Suprapubic skin (tissue), 4 donors: ENCODE measurements at regions not wholly inside any gene's neighbourhood (a gene's known extent, or its start where the extent isn't known, plus 50 kb on each side); places are given as distances from the start of the nearest gene placed in this dataset.

Source experiments
- DNase-seq, 2 donors: peaks; one replicate each; pipeline ENCODE4 v3.0.0-alpha.2; 2019; ENCODE audit warnings: low spot score in 2 of 2
- H3K27ac ChIP-seq: fragments of 200-600 bp; sonication (generic); one replicate; pipeline ENCODE4 v1.5.1; 2019
- H3K27me3 ChIP-seq: fragments of 200-600 bp; sonication (generic); one replicate; pipeline ENCODE4 v1.5.1; 2019
- H3K36me3 ChIP-seq: fragments of 200-600 bp; sonication (generic); one replicate; pipeline ENCODE4 v1.5.1; 2019
- H3K4me1 ChIP-seq: fragments of 200-600 bp; sonication (generic); one replicate; pipeline ENCODE4 v1.5.1; 2019
- H3K4me3 ChIP-seq: fragments of 200-600 bp; sonication (generic); one replicate; pipeline ENCODE4 v1.5.1; 2019; ENCODE audit warnings: mild to moderate bottlenecking
- H3K9me3 ChIP-seq: fragments of 200-600 bp; sonication (generic); one replicate; pipeline ENCODE4 v1.5.1; 2019
- CTCF ChIP-seq, 2 donors: fragments of 200-600 bp in 1 of 2; fragments of 450-650 bp in 1 of 2; sonication (generic) in 1 of 2; IDR thresholded peaks; one replicate each; pipeline ENCODE4 v1.5.1; 2016 to 2019; ENCODE audit warnings: antibody characterized with exemption in 2 of 2, mild to moderate bottlenecking in 1 of 2, moderate library complexity in 1 of 2
- EP300 ChIP-seq: sonication (generic); formaldehyde crosslinking; IDR thresholded peaks from one replicate; pipeline ENCODE4 v1.6.1; 2017; ENCODE audit warnings: antibody characterized with exemption
- POLR2A ChIP-seq, 2 donors: fragments of 450-650 bp; IDR thresholded peaks; one replicate each; pipeline ENCODE4 v1.6.1; 2017; ENCODE audit warnings: antibody characterized with exemption in 2 of 2, mild to moderate bottlenecking in 2 of 2, moderate library complexity in 2 of 2
- POLR2AphosphoS5 ChIP-seq, 3 donors: sonication (generic); formaldehyde crosslinking; IDR thresholded peaks; one replicate each; pipeline ENCODE4 v1.6.1; 2017; ENCODE audit warnings: antibody characterized with exemption in 3 of 3
- WGBS: methylation state at CpG from one replicate; pipeline ENCODE4 v1.1.5; 2018; 5-methylcytosine and 5-hydroxymethylcytosine counted together

GRCh38 chr9:742914-743589 is 98.4 kb upstream of the DMRT1 start:
- DNase-seq = no peak
- WGBS = 87% methylated on average over 8 of the region's 8 CpGs
- no peak overlapping the region for H3K27ac ChIP-seq
- H3K27me3 ChIP-seq = no peaks in the 10 kb centered on the region
- no peak overlapping the region for H3K4me3 ChIP-seq
- no peak for TF ChIP-seq POLR2AphosphoS5 (IDR thresholded peaks at IDR 0.05)
- TF ChIP-seq POLR2A (IDR thresholded peaks at IDR 0.05) = no peak
- TF ChIP-seq EP300 = no peak
- no peaks in the 10 kb centered on the region for H3K9me3 ChIP-seq
- H3K4me1 ChIP-seq = peaks cover 8% of the 10 kb centered on the region
- peaks cover 84% of the 10 kb centered on the region for H3K36me3 ChIP-seq

GRCh38 chr9:744046-744712 is 97.3 kb upstream of the DMRT1 start:
- H3K27ac ChIP-seq = no peak overlapping the region

DNA sequence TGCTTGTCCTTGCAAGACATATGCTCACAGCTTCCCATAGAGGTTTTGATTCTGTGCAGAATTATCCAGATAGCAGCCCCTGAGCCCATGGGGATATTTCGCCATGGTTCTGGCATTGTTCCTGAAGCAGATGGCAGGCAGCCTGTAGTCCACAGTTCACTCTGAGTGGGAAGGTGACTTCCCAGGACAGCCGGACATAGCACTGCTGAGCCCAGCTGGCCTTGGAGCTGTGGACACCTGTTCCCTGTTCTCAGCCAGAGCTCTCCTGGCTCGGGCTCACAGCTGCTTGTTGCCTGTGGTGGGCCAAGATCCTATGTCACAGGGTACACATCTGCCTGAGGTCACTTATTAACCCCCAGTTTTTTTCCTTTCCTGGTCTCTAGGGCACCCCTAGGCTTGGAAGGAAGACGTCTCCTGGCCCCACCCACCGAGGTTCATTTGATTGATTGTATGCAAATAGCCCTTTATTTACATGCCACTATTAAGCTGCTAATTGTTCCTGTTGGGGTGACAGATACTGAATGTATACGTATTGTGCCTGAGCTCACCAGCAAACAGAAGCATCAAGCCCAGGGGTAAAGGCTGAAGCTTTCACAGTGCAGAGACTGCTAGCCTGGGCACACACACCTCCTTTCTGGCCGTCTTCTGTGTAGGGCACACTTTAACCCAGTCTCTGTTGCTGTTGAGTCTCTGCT is 96.6 kb upstream of the DMRT1 start:
- no peak overlapping the region for H3K4me3 ChIP-seq
- 64% methylated on average over 5 of the region's 7 CpGs for WGBS
- TF ChIP-seq CTCF (IDR thresholded peaks at IDR 0.05) (no peak), POLR2AphosphoS5 (IDR thresholded peaks at IDR 0.05) (no peak), POLR2A (IDR thresholded peaks at IDR 0.05) (no peak), EP300 (no peak)
- H3K9me3 ChIP-seq = no peaks in the 10 kb centered on the region
- H3K4me1 ChIP-seq = peaks cover 22% of the 10 kb centered on the region
- DNase-seq = no peak
- H3K27me3 ChIP-seq = no peaks in the 10 kb centered on the region
- H3K36me3 ChIP-seq = peaks cover 65% of the 10 kb centered on the region
- peak overlapping the region; percentile 5 for H3K27ac ChIP-seq

More at GRCh38 chr9:744046-744712, 97.3 kb upstream of the DMRT1 start:
- WGBS = 95% methylated on average over 9 of the region's 9 CpGs
- Histone ChIP-seq H3K4me3 (no peak overlapping the region), H3K4me1 (peaks cover 14% of the 10 kb centered on the region), H3K36me3 (peaks cover 73% of the 10 kb centered on the region), H3K9me3 (no peaks in the 10 kb centered on the region), H3K27me3 (no peaks in the 10 kb centered on the region)
- no peak for TF ChIP-seq CTCF (IDR thresholded peaks at IDR 0.05)
- TF ChIP-seq POLR2A (IDR thresholded peaks at IDR 0.05) = no peak
- no peak for TF ChIP-seq EP300
- TF ChIP-seq POLR2AphosphoS5 (IDR thresholded peaks at IDR 0.05) = no peak
- DNase-seq = no peak

DNA sequence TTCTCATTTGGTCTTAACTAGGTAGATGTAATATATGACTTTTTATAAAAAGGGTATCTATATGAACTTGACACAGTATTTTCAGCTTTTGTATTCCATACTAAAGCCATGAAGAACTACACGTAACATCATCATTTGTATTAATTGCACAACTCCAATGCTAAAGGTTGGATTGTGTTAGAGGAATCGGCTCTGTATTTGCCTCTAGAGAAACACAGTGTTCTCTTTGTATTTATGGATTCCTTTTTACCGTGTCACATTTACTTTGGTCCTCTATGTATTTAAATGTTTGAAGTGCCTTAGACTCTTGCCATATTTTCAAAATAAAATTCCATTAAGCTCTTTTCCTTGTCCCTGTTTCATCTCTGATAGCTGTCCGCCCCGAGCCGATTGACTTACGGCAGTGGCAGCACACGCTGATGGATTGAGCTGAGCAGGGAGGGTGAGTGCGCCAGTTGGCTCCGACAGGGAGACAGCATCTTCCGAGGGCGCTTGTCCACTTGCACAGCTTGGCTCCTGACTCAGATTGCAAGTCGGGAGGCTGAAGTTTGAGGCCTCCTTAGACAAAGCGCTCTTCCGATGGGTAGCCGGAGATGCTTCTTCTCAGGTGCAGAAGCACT is 95.6 kb upstream of the DMRT1 start:
- TF ChIP-seq CTCF (IDR thresholded peaks at IDR 0.05) (no peak), EP300 (peak; percentile 87)
- Histone ChIP-seq H3K9me3 (no peaks in the 10 kb centered on the region), H3K27me3 (no peaks in the 10 kb centered on the region), H3K27ac (no peak overlapping the region), H3K4me3 (no peak overlapping the region), H3K4me1 (peaks cover 30% of the 10 kb centered on the region), H3K36me3 (peaks cover 56% of the 10 kb centered on the region)
- DNase-seq = no peak
- WGBS = 86% methylated on average over 16 of the region's 16 CpGs

DNA sequence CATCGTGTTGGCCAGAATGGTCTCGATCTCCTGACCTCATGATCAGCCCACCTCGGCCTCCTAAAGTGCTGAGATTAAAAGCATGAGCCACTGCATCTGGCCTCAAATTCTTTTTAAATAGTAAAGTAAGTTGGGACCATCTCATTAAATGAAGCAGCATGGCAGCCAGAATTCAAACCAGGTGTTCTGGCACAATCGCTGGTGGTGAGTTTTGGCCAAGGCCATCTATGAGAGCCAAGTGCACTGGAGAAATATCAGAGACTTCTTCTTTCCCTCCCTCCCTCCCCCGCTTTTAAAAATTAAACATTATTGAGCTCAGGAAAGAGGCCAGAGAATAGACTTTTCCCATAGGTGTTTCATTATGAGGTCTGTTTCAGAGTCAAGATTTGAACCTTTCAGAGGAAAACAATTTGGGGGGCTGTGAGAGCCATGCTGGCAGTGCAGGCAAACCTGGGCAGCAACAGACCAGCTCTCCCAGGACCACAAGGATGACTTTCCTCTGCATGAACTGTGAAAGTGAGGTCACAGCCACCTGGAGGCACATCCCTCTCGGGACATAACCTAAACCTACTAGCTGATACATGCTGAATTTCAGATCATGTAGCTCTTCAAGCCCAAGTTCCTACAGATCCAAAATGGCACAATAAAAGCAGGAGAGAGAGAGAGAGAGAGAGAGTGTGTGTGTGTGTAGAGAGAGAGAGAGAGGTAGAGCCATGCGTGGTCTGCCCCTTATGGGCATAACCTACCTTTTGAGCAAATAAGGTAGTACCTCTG is 94.6 kb upstream of the DMRT1 start:
- H3K9me3 ChIP-seq = no peaks in the 10 kb centered on the region
- TF ChIP-seq POLR2AphosphoS5 (IDR thresholded peaks at IDR 0.05) (no peak), EP300 (no peak), POLR2A (IDR thresholded peaks at IDR 0.05) (no peak), CTCF (IDR thresholded peaks at IDR 0.05) (no peak)
- H3K4me3 ChIP-seq = no peak overlapping the region
- H3K27ac ChIP-seq = no peak overlapping the region
- peaks cover 46% of the 10 kb centered on the region for H3K36me3 ChIP-seq
- no peaks in the 10 kb centered on the region for H3K27me3 ChIP-seq
- WGBS = 82% methylated on average over 7 of the region's 7 CpGs
- H3K4me1 ChIP-seq = peaks cover 37% of the 10 kb centered on the region
- no peak for DNase-seq
